HL-60 (cell line): ENCODE measurements at regions not wholly inside any gene's neighbourhood (a gene's known extent, or its start where the extent isn't known, plus 50 kb on each side); places are given as distances from the start of the nearest gene placed in this dataset.
"Not testable (repeated sequence)": the region's sequence is repeated elsewhere in the genome, so short reads cannot be mapped to it uniquely, and the experiment has no call there.

ENCODE experiments used
- POLR2AphosphoS5 ChIP-seq: IDR thresholded peaks from 2 replicates; pipeline ENCODE4 v1.6.1; 2012; ENCODE audit warnings: low read depth
- SPI1 ChIP-seq: IDR thresholded peaks from 2 replicates; pipeline ENCODE4 v1.6.1; 2012; ENCODE audit warnings: low read depth, mild to moderate bottlenecking, borderline replicate concordance
- TF ChIP-seq, protein P1 (sequence below): IDR thresholded peaks from one replicate; pipeline ENCODE4 v1.5.1; 2011; ENCODE audit warnings: low read length, control low read depth, inconsistent platforms; ENCODE audit not compliant: insufficient read depth
- TF ChIP-seq, protein P2 (sequence below): IDR thresholded peaks from 2 replicates; pipeline ENCODE4 v1.6.1; 2012; ENCODE audit warnings: low read depth; ENCODE audit not compliant: insufficient replicate concordance

DNA sequence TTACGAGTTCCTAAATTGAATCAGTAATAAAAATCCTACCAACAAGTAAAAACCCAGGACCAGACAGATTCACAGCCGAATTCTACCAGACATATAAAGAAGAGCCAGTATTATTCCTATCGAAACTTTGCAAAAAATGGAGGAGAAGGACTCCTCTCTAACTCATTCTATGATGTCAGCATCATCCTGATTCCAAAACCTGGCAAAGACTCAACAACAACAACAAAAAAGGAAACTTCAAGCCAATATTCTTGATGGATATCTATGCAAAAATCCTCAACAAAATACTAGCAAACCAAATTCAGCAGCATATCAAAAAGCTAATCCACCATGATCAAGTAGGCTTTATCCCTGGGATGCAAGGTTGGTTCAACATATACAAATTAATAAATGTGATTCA, 84.6 kb upstream of the ADRB2 start:
- TF ChIP-seq, protein P1, sequence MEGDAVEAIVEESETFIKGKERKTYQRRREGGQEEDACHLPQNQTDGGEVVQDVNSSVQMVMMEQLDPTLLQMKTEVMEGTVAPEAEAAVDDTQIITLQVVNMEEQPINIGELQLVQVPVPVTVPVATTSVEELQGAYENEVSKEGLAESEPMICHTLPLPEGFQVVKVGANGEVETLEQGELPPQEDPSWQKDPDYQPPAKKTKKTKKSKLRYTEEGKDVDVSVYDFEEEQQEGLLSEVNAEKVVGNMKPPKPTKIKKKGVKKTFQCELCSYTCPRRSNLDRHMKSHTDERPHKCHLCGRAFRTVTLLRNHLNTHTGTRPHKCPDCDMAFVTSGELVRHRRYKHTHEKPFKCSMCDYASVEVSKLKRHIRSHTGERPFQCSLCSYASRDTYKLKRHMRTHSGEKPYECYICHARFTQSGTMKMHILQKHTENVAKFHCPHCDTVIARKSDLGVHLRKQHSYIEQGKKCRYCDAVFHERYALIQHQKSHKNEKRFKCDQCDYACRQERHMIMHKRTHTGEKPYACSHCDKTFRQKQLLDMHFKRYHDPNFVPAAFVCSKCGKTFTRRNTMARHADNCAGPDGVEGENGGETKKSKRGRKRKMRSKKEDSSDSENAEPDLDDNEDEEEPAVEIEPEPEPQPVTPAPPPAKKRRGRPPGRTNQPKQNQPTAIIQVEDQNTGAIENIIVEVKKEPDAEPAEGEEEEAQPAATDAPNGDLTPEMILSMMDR, result not testable (repeated sequence)
- TF ChIP-seq POLR2AphosphoS5, SPI1: not testable (repeated sequence)
- TF ChIP-seq, protein P2, sequence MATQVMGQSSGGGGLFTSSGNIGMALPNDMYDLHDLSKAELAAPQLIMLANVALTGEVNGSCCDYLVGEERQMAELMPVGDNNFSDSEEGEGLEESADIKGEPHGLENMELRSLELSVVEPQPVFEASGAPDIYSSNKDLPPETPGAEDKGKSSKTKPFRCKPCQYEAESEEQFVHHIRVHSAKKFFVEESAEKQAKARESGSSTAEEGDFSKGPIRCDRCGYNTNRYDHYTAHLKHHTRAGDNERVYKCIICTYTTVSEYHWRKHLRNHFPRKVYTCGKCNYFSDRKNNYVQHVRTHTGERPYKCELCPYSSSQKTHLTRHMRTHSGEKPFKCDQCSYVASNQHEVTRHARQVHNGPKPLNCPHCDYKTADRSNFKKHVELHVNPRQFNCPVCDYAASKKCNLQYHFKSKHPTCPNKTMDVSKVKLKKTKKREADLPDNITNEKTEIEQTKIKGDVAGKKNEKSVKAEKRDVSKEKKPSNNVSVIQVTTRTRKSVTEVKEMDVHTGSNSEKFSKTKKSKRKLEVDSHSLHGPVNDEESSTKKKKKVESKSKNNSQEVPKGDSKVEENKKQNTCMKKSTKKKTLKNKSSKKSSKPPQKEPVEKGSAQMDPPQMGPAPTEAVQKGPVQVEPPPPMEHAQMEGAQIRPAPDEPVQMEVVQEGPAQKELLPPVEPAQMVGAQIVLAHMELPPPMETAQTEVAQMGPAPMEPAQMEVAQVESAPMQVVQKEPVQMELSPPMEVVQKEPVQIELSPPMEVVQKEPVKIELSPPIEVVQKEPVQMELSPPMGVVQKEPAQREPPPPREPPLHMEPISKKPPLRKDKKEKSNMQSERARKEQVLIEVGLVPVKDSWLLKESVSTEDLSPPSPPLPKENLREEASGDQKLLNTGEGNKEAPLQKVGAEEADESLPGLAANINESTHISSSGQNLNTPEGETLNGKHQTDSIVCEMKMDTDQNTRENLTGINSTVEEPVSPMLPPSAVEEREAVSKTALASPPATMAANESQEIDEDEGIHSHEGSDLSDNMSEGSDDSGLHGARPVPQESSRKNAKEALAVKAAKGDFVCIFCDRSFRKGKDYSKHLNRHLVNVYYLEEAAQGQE, result not testable (repeated sequence)
